ENCODE measurements at regions not wholly inside any gene's neighbourhood (a gene's known extent, or its start where the extent isn't known, plus 50 kb on each side); places are given as distances from the start of the nearest gene placed in this dataset.
"Not testable (repeated sequence)": the region's sequence is repeated elsewhere in the genome, so short reads cannot be mapped to it uniquely, and the experiment has no call there.

DNA sequence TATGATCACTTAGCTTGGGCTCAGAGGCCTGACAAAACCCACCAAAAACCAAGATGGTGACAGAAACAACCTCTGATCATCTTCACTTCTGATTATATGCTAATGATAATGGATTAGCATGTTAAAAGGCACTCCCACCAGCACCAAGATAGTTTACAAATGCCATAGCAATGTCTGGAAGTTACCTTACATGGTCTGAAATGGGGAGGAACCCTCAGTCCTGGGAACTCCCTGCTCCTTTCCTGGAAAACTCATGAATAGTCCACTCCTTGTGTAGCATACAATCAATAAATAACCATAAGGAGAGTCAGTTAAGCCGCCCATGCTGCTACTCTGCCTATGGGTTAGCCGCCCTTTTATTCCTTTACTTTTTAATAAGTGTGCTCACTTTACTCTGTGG lies 120.0 kb upstream of the HS3ST4 start:
- no peak for ATAC-seq
- Histone ChIP-seq H3K4me3 (no peak overlapping the region), H3K27me3 (no peaks in the 10 kb centered on the region), H3K4me1 (no peaks in the 10 kb centered on the region), H3K9me3 (no peaks in the 10 kb centered on the region), H3K27ac (no peak overlapping the region), H3K36me3 (no peaks in the 10 kb centered on the region)
- no peak for DNase-seq
- intact Hi-C loops (cut with DNase I) = no loop called here
- WGBS (ENCODE audit: insufficient coverage, low coverage, low lambda C conversion rate, missing lambda C conversion rate) = 74% methylated on average over 2 of the region's 2 CpGs
- TF ChIP-seq POLR2A (IDR thresholded peaks at IDR 0.05) = no peak
- TF ChIP-seq, protein P1, sequence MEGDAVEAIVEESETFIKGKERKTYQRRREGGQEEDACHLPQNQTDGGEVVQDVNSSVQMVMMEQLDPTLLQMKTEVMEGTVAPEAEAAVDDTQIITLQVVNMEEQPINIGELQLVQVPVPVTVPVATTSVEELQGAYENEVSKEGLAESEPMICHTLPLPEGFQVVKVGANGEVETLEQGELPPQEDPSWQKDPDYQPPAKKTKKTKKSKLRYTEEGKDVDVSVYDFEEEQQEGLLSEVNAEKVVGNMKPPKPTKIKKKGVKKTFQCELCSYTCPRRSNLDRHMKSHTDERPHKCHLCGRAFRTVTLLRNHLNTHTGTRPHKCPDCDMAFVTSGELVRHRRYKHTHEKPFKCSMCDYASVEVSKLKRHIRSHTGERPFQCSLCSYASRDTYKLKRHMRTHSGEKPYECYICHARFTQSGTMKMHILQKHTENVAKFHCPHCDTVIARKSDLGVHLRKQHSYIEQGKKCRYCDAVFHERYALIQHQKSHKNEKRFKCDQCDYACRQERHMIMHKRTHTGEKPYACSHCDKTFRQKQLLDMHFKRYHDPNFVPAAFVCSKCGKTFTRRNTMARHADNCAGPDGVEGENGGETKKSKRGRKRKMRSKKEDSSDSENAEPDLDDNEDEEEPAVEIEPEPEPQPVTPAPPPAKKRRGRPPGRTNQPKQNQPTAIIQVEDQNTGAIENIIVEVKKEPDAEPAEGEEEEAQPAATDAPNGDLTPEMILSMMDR (IDR thresholded peaks at IDR 0.05) = no peak

- H3K36me3 ChIP-seq = no peaks in the 10 kb centered on the region
- 62% methylated on average over 3 of the region's 3 CpGs for WGBS (ENCODE audit: insufficient coverage, low coverage, low lambda C conversion rate, missing lambda C conversion rate)
- DNase-seq (no peak), ATAC-seq (no peak)
- H3K27ac ChIP-seq = no peak overlapping the region
- H3K4me1 ChIP-seq = no peaks in the 10 kb centered on the region
- TF ChIP-seq POLR2A (IDR thresholded peaks at IDR 0.05) = no peak
- TF ChIP-seq, protein P1 (IDR thresholded peaks at IDR 0.05) = no peak
- H3K27me3 ChIP-seq = no peaks in the 10 kb centered on the region
- intact Hi-C loops (cut with DNase I) = no loop called here
- no peaks in the 10 kb centered on the region for H3K9me3 ChIP-seq
- H3K4me3 ChIP-seq = no peak overlapping the region
Observed at GRCh38 chr16:25570131-25570530, 121.6 kb upstream of the HS3ST4 start.

DNA sequence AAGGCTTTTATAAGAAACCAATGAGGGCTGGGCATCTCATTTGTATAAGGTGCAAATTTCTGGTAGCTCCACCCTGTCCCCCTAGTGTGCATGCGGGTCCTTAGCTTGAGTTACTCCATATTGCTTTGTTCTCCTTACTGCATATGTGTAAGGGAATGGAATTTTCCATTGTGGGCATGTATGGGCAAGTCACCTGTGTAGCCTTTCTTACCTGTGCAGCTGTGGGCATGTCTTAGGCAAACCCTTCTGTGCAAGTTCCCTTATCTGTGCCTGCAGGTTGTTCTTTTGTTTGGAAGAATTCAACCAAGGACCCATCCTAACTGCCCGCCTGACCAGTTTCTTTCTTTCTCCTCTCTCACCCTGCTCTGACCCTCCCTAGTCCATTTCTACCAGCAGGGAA lies 122.8 kb upstream of the HS3ST4 start:
- intact Hi-C loops (cut with DNase I) = no loop called here

GRCh38 chr16:25566183-25566582 lies 125.6 kb upstream of the HS3ST4 start:
- Histone ChIP-seq H3K36me3 (no peaks in the 10 kb centered on the region), H3K27me3 (no peaks in the 10 kb centered on the region), H3K4me1 (no peaks in the 10 kb centered on the region), H3K27ac (no peak overlapping the region), H3K4me3 (no peak overlapping the region), H3K9me3 (no peaks in the 10 kb centered on the region)
- intact Hi-C loops (cut with DNase I) = no loop called here
- no peak for DNase-seq
- 54% methylated on average over 3 of the region's 3 CpGs for WGBS (ENCODE audit: insufficient coverage, low coverage, low lambda C conversion rate, missing lambda C conversion rate)
- TF ChIP-seq, protein P1 (IDR thresholded peaks at IDR 0.05) = no peak
- TF ChIP-seq POLR2A (IDR thresholded peaks at IDR 0.05) = no peak
- ATAC-seq = no peak

More for the DNA sequence above, 122.8 kb upstream of the HS3ST4 start:
- no peaks in the 10 kb centered on the region for H3K27me3 ChIP-seq
- H3K9me3 ChIP-seq = no peaks in the 10 kb centered on the region
- DNase-seq (no peak), ATAC-seq (no peak)
- H3K36me3 ChIP-seq = no peaks in the 10 kb centered on the region
- H3K4me3 ChIP-seq = no peak overlapping the region
- no peaks in the 10 kb centered on the region for H3K4me1 ChIP-seq
- WGBS (ENCODE audit: insufficient coverage, low coverage, low lambda C conversion rate, missing lambda C conversion rate) = 89% methylated on average over 1 of the region's 2 CpGs
- H3K27ac ChIP-seq = no peak overlapping the region
- TF ChIP-seq POLR2A (IDR thresholded peaks at IDR 0.05) = no peak
- TF ChIP-seq, protein P1 (IDR thresholded peaks at IDR 0.05) = no peak

- H3K27ac ChIP-seq = no peak overlapping the region
- ATAC-seq (no peak), DNase-seq (no peak)
- 37% methylated on average over 4 of the region's 4 CpGs for WGBS (ENCODE audit: insufficient coverage, low coverage, low lambda C conversion rate, missing lambda C conversion rate)
- TF ChIP-seq, protein P1 (IDR thresholded peaks at IDR 0.05) = no peak
- TF ChIP-seq POLR2A (IDR thresholded peaks at IDR 0.05) = no peak
- no peaks in the 10 kb centered on the region for H3K36me3 ChIP-seq
- no peaks in the 10 kb centered on the region for H3K27me3 ChIP-seq
- H3K4me1 ChIP-seq = no peaks in the 10 kb centered on the region
- no peaks in the 10 kb centered on the region for H3K9me3 ChIP-seq
- intact Hi-C loops (cut with DNase I) = no loop called here
- H3K4me3 ChIP-seq = no peak overlapping the region
Observed at GRCh38 chr16:25563700-25564099, 128.1 kb upstream of the HS3ST4 start.

DNA sequence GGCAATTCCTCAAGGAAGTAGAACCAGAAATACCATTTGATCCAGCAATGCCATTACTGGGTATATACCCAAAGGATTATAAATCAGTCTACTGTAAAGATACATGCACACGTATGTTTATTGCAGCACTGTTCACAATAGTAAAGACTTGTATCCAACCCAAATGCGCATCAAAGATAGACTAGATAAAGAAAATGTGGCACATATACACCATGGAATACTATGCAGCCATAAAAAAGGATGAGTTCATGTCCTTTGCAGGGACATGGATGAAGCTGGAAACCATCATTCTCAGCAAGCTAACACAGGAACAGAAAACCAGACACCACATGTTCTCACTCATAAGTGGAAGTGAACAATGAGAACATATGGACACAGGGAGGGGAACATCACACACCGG lies 130.0 kb upstream of the HS3ST4 start:
- H3K36me3 ChIP-seq; H3K9me3 ChIP-seq; H3K27me3 ChIP-seq; H3K4me1 ChIP-seq; DNase-seq; intact Hi-C loops (cut with DNase I); H3K4me3 ChIP-seq; H3K27ac ChIP-seq; ATAC-seq: not testable (repeated sequence)
- 85% methylated on average over 2 of the region's 3 CpGs for WGBS (ENCODE audit: insufficient coverage, low coverage, low lambda C conversion rate, missing lambda C conversion rate)

DNA sequence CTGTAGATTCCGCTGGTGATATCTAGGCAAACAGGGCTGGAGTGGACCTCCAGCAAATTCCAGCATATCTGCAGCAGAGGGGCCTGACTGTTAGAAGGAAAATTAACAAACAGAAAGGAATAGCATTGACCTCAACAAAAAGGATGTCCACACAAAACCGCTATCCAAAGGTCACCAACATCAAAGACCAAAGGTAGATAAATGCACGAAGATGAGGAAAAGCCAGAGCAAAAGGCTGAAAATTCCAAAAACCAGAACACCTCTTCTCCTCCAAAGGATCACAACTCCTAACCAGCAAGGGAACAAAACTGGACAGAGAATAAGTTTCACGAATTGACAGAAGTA lies 134.8 kb upstream of the HS3ST4 start:
- H3K4me3 ChIP-seq; DNase-seq; H3K36me3 ChIP-seq; ATAC-seq; H3K27me3 ChIP-seq; intact Hi-C loops (cut with DNase I); H3K9me3 ChIP-seq; H3K4me1 ChIP-seq; H3K27ac ChIP-seq: not testable (repeated sequence)
- WGBS (ENCODE audit: insufficient coverage, low coverage, low lambda C conversion rate, missing lambda C conversion rate) = 30% methylated on average over 4 of the region's 4 CpGs

Measured in right lobe of liver (tissue), 6 donors.